GM19395 (cell line): ENCODE measurements at regions not wholly inside any gene's neighbourhood (a gene's known extent, or its start where the extent isn't known, plus 50 kb on each side); places are given as distances from the start of the nearest gene placed in this dataset.
"Not testable (repeated sequence)": the region's sequence is repeated elsewhere in the genome, so short reads cannot be mapped to it uniquely, and the experiment has no call there.

ENCODE experiments used
- ATAC-seq: cut with Tn5 transposase; IDR thresholded peaks from one replicate; pipeline ENCODE4 v1.9.1; 2021; ENCODE audit warnings: mild to moderate bottlenecking, moderate library complexity; ENCODE audit not compliant: unreplicated experiment

DNA sequence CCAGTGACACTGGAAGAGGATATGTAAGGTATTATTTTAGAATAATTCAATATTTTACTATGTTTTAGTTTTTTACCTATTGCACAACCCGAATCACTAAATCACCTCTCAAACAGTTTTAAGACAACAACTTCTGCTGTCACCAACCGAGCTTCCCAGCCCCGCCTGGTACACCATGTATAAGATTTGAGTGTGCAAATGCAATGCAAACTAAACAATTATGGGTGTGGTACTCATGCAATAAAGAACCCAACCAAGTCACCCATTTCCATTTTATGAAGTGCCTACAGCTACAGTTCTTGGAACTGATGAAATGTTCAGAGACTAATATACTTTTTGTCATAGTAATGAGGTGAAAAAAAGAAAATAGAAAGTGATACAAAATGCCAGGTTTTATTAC is 256.2 kb downstream of the TAFA4 start:
- no peak for ATAC-seq

DNA sequence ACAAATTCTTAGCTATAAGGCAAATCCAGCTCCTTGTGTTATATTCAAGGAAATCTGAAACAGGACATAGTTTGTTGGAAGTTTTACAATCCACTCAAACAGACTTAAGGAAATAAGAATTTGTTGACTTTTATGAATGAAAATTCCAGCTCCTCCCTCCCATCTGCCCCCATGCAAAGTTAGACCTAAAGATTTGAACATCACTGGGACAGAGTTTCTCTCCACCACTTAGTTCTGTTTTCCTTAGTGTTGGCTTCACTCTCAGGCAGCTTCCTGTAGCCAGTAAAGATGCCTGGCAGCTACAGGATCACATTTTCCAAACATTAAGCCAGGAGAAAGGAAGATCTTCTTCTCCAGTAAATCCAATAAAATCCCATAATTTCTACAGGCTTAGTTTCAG is 265.0 kb downstream of the TAFA4 start:
- ATAC-seq: no peak

DNA sequence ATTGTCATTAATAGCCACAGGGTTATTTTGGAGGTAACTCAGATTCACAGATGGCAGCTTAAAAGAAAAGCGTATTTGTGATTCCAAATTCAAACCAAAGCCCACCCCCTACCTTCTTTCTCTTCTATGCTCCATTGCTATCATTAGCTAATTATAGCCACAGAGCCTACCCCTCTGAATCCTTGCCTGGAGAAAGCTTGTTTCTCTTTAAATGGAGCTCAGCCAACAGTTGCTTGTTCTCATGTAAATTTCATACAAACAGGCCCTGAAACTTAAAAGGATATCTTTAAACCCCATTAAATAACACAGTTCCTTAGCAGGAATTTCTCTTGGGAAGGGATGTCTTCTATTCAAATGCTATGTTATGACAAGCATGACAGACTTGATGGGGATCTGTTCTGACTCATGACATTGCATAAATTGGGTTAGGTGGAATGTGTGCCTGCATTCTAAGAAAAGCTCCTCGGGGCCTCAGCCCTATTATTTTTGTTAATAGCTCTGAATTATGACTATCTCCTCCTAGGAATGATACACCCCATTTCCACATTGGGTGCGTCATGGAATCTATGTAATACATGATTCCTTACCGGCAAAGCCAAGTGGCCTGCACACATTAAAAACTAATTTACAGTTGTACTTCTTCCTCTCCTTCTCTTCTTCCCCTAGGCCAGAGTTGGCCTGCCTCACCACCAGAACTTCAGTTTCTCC is 265.8 kb downstream of the TAFA4 start:
- ATAC-seq: no peak

DNA sequence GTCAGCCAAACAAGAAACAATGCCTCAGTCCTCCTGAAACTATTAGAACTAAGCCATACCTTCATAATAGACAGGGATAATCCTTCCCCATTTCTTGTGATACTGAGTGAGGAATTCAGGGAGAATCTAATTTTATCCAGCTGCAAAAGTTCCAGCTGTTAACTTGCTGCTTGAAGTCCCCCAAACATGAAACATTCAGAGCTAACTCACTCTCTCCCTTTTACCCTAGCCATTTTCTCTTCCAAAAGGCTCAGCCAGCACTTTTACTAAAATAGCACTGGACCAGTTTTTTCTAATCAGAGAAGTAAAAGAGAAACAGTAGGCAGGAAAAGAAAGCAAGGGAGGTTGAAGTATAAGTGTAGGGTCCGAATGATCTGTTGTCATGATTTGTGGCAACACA is 268.1 kb downstream of the TAFA4 start:
- no peak for ATAC-seq

DNA sequence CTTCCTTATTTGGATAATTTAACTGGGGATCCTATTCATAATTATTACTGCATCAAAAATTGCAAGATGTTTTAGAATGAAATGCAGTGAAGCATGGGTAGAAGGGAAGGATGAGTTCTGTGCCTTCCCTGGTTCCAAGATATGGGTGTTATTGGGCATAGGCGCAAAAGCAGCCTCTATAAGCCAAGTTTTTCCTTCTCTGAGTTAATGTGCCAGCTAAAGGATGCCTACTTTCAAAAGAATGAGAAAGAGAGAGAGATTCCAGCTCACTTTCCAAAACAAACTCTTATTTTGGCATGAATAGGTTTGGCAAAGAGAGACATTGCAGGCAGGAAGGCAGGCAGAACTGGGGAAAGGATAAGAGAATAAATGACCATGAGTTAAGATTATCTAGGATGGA is 270.2 kb downstream of the TAFA4 start:
- ATAC-seq: no peak

DNA sequence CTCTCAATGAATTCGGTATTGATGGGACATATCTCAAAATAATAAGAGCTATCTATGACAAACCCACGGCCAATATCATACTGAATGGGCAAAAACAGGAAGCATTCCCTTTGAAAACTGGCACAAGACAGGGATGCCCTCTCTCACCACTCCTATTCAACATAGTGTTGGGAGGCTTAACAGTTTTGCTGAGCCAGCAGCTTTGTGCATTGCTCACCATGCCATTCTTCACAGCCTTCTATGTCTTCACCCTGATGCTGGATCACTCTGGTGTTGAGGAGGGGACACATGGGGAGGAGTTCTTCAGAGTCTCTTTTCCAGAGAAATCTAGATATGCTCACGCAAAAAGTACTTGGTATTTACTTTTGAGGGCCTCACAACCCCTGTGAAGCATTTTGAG is 281.7 kb downstream of the TAFA4 start:
- not testable (repeated sequence) for ATAC-seq

DNA sequence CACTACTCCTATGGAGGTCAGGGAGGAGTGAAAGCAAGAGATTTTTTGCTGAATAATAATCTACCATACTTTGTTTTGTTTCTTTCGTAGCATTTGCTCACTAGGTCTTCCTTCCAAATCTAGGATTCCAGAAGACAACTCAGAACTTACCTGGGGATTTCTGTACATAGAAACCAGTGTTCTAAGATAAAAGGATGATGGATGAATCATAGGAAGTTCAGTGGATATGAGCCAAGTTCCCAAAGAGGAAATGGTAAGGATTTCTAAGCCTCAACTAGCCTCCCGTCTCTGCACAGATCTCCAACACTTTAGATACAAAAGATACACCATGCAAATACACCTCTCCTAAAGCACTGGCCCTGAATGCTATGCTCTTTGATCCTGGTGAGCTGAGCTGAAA is 283.9 kb downstream of the TAFA4 start:
- ATAC-seq: no peak

DNA sequence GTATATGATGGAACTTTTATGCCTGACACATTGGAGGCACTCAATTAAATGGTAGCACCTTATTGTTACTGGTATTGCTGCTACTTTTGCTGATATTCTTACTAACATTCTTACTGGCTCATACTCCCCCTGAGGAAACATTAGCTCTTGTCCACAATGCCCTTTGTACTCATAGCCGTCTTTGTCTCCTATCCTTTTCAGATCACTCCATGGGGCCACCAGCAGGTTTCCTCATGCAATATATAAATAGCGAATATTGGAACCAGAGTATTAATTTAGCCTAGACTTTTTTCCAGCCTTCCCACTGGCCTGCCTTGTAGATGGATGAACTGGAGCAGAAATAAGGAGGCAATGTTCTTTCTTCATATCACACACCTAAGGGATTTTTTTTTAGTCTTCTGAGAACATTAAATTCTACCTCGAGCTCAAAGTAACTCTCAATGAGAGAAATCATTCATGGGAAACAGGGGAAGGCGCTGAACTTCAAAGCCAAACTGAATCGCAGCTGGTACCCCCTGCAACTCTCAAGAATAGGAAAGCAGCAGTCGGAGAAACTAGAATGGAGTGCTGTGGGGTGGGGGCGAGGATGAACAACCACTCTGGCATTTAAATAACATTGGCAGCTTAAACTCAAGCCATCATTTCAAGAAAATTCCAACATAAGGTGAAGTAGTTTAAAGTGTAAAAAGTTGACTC is 300.3 kb downstream of the TAFA4 start:
- ATAC-seq: no peak

DNA sequence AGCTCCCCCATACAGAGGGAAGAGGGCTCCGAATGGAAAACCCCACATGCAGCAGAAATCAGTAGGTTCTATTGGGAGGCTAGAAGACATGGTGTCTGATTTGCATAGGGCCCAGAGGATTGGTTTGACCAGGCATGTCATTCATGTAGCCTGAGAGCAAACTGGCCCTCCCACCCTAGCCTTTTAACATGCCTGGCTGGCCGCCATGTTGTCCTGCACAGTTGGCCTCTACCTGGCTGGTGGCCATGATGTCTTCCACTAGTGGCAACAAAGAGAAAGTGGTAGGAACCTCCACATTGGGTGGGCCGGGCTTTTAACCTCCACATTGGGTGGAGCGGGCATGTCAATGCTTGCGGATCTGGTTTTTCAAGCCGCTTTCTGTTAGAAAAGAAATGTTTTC is 312.1 kb downstream of the TAFA4 start:
- no peak for ATAC-seq

DNA sequence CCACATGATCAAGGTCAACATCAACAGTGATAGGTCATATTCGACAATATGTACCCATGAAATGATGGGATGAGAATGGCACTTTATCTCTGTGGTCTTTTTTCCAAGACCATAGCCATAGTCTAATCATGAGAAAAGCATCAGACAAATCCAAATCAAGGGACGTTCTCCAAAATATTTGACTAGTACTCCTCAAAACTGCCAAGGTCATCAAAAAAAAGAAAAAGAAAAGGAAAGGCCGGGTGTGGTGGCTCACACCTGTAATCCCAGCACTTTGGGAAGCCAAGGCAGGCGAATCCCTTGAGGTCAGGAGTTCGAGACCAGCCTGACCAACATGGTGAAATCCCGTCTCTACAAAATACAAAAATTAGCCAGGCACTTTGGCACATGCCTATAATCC is 318.3 kb downstream of the TAFA4 start:
- no peak for ATAC-seq

DNA sequence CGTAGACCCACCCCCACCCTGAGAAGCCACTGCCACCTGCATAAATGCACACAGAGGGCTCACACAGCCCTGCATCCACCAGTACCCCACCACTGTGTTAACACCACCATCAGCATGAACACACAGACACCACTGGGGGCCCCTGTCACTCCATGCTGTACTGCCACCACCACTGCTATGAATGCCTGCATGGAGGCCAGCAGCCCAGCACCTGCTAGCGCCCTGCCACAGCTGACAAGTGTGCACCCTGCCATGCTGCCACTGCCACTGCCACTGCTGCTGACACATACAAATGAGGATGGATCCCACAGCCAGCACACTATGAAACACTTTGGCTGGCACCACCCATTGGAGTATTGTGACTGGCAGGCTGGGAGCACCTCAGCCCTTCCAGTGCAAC is 361.0 kb downstream of the TAFA4 start:
- ATAC-seq: no peak

DNA sequence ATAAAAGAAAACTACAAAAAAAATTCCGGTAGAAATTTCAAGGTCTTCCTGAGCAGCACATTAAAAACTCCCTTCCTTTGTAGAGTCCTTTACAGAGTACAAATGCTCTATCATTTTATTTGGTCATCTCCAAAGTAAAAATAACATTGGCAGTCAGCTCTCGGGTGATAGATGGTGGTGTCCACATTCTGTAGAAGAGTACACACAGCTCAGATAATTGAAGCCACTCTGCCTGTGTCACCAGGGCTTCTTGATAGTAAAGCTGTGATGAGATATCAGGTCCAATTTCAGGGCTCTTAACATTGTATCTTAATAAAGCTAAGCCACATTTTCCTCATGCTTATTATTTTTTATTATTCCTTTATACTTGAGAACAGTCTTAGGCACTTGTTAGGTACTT is 371.6 kb downstream of the TAFA4 start:
- no peak for ATAC-seq

DNA sequence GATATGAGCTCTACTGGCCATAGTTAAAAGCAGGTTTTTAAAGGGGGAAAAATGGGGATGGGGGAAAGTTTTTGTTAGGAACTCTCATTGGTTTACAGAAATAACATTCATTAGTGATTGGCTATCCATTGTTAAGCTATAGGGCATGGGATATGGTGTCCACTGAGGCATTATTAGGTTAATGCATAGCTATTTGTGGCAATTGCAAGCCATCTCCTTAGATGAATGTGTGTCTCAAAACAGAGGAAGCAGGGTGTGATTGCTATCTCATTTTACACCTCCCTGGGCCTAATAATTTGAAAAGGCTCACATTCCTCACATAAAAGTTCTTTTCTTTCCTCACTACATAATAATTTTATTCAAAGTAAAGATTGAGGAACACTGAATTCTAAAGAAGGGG is 396.6 kb downstream of the TAFA4 start:
- no peak for ATAC-seq

DNA sequence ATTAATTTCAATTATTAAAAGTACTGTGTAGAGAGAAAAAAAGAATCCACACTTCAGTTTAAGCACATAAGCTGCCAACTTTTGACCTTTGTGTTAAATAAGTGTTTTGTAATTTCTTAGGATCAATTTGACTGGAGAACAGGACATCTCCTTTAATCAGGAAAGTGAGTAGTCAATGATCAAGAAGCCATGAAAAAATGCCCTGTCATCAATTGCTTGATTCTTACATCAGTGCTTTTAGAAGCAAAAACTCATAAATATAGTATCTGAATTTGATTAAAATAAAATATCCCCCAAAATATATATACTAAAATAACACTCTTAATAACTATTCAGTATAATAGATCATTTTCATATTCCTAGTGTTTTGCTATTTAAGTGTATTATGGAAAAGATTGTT is 409.0 kb downstream of the TAFA4 start:
- ATAC-seq: no peak

DNA sequence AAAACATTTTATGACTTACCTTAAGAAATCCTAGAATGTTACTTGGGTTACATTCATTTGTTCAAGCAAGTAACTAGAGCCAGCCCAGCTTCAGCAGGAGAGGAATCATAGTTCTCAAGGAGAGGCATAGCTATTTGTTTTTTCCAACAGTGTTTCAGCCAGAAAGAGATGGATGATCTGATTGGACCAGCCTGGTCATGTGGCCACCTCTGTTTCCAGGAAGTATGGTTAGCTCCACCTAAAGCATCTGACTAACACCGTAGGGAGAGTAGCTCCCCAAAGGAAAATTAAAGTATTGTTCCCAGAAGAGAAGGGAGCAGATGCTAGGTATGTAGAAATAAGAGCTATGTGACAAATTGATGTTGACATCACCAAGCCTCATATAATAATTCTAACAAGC is 417.1 kb downstream of the TAFA4 start:
- no peak for ATAC-seq

DNA sequence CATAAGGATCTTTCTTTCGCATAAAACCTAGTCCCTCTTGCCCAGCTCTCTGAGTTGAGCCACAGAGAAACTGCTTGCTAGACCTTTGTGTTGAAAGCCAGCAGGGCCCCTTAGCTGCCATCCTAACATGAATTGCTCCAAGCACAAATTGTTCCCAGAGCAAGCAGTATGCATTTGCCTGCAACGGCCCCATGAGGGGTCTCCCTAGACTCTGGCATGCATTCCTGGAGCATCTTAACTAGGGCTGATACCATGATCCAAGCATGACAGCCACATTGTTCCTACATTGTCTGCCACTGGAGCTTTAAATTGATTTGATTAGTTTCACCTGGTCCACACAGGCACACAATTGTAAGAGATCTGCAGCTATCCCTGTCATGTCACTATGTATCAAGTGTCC is 428.1 kb downstream of the TAFA4 start:
- no peak for ATAC-seq

DNA sequence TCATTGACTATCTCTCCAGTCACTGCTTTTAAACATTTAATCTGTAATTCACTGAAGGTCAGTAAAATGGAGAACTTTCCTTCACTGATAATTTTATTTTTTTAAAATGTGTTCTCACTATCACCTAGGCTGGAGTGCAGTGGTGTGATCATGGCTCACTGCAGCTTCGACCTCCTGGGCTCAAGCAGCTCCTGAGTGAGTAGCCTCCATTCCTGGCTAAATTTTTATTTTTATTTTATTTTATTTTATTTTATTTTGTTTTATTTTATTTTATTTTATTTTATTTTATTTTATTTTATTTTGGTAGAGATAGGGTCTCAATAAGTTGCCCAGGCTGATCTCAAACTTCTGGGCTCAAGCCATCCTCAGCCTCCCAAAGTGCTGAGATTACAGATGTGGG is 446.5 kb downstream of the TAFA4 start:
- not testable (repeated sequence) for ATAC-seq

DNA sequence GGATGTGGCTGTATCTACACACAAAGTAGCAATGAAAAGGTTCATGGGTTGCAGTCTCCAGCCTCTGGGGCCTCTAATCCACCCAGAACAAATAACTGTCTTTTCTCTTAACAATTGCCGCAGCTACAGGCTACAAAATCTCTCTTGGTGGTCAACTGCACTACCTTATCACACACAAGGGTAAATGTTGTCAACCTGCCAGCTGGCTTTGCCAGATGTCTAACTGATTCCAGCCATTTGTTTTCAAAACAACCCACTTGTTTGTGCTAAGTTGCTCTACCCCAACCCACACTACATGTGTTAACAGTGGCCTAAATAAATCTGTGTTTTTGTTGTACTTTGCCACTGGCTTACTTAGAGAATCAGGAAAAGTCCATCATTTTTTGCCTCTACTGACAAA is 447.3 kb downstream of the TAFA4 start:
- no peak for ATAC-seq

DNA sequence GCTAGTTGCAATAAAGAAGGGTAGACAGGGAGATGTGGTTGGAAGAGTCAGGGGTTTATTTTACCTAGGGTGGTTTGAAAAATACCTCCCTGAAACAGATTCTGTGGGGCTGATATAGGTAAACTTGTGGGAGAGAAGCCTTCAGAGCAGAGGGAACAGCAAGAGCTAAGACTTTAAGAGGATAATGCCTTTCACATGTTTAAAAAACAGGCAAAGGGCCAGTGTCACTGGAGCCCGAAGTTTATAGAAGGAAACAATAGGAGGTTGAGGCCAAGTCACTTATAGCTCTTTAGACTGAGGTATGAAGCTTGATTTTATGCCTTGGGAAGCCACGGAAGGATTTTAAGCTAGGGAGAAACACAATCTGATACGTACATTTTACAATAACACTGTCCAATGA is 448.7 kb downstream of the TAFA4 start:
- ATAC-seq: no peak

DNA sequence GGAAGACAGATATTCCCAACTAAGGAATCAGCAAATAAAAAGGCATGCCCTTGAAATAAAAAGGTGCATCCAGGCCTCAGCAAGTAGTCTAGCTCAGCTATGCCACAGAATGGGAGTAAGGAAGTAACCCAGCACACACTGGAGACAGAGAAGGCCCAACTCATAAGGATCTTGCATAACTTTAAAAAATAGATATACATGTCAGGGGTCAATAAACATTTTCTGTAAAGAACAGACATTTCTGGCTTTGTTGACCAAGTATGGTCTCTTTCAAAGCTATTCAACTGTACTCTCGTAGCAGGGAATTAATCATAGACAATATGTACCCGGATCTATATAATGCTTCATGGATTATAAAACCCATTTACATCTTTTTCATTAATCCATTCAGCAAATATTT is 449.3 kb downstream of the TAFA4 start:
- ATAC-seq: no peak

DNA sequence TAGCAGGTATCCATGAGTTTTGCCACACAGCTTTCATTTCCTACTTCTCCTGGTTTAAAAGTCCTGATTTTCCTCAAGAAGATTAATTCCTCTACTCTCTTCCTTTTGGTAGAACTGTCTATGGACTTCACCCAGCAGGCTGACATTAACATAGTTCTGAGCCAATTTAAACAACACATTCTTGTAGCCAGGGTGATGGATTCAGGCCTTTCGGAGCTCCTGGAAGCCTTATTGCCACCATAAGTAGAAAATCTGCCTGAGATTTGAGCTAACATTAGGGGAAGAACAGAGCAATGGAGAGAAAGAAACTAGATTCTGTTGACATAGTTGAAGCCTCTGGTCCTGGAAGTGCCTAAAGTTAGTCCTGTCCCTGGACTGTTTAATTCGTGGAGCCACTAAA is 449.8 kb downstream of the TAFA4 start:
- no peak for ATAC-seq

DNA sequence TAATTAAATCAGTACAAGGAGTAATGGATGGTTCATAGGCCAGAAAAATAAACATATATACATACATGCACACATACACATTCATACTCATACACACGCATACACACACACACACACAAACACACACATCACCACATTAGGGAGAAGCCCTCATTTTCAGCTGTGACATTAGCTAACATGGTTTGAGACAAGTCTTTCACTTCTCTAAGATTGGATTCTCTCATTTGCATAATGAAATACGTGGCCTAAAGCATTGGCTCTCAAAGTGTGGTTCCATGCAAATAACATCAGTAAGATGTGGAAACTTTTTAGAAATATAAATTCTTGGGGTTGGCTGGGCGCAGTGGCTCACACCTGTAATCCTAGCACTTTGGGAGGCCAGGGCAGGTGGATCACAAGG is 452.6 kb downstream of the TAFA4 start:
- ATAC-seq: peak; percentile 54
